Left lung (tissue), 4 donors: ENCODE measurements at regions not wholly inside any gene's neighbourhood (a gene's known extent, or its start where the extent isn't known, plus 50 kb on each side); places are given as distances from the start of the nearest gene placed in this dataset.

Source experiments
- ATAC-seq: fragments of 200-7000 bp; cut with Tn5 transposase; one replicate; pipeline ENCODE4 v1.9.1; 2020; ENCODE audit warnings: moderate library complexity
- DNase-seq, 4 donors: peaks; one replicate each; pipeline ENCODE4 v3.0.0-alpha.2; 2013 to 2020
- H3K27ac ChIP-seq, 2 donors: fragments of 200-600 bp; sonication (generic) in 1 of 2; one replicate each; pipeline versions ENCODE4 v1.5.0 to v1.8.0; 2020 to 2021
- H3K27me3 ChIP-seq, 2 donors: fragments of 200-600 bp; sonication (generic) in 1 of 2; one replicate each; pipeline versions ENCODE4 v1.5.0 to v1.8.0; 2020 to 2021
- H3K36me3 ChIP-seq, 2 donors: fragments of 200-600 bp; sonication (generic) in 1 of 2; one replicate each; pipeline versions ENCODE4 v1.5.0 to v1.8.0; 2020 to 2021
- H3K4me1 ChIP-seq, 2 donors: fragments of 200-600 bp; one replicate each; pipeline ENCODE4 v1.8.0; 2021
- H3K4me3 ChIP-seq, 2 donors: fragments of 200-600 bp; sonication (generic) in 1 of 2; one replicate each; pipeline versions ENCODE4 v1.5.0 to v1.8.0; 2020 to 2021; ENCODE audit warnings: mild to moderate bottlenecking in 1 of 2
- H3K9me3 ChIP-seq, 2 donors: fragments of 200-600 bp; sonication (generic) in 1 of 2; one replicate each; pipeline versions ENCODE4 v1.5.0 to v1.8.0; 2020 to 2021
- intact Hi-C, 2 donors: fragments of 100-400 bp; cut with DNase I; formaldehyde crosslinking; loops; one replicate each; pipeline versions ENCODE4 v1.11.2 to v1.14.2; 2022
- TF ChIP-seq, protein P1 (sequence below), 2 donors: fragments of 200-600 bp; sonication (generic) in 1 of 2; IDR thresholded peaks; one replicate each; pipeline versions ENCODE4 v1.5.0 to v1.8.0; 2021; ENCODE audit warnings: antibody characterized with exemption in 2 of 2
- donor health status: DM: no; HTN: yes; CAD: no.
- donor health status: DM: no; HTN: no; CAD: no.

GRCh38 chr1:29653886-29654450 lies 417.6 kb downstream of the PTPRU start:
- no peak overlapping the region for H3K27ac ChIP-seq
- DNase-seq: no peak
- H3K4me3 ChIP-seq: no peak overlapping the region
- peaks cover 0 to 2% of the 10 kb centered on the region in 2 donors for H3K9me3 ChIP-seq
- no peaks in the 10 kb centered on the region for H3K36me3 ChIP-seq
- H3K27me3 ChIP-seq: peaks cover 0 to 9% of the 10 kb centered on the region in 2 donors
- no peaks in the 10 kb centered on the region for H3K4me1 ChIP-seq
- intact Hi-C loops: no loop called here
- no peak for ATAC-seq
- TF ChIP-seq, protein P1, sequence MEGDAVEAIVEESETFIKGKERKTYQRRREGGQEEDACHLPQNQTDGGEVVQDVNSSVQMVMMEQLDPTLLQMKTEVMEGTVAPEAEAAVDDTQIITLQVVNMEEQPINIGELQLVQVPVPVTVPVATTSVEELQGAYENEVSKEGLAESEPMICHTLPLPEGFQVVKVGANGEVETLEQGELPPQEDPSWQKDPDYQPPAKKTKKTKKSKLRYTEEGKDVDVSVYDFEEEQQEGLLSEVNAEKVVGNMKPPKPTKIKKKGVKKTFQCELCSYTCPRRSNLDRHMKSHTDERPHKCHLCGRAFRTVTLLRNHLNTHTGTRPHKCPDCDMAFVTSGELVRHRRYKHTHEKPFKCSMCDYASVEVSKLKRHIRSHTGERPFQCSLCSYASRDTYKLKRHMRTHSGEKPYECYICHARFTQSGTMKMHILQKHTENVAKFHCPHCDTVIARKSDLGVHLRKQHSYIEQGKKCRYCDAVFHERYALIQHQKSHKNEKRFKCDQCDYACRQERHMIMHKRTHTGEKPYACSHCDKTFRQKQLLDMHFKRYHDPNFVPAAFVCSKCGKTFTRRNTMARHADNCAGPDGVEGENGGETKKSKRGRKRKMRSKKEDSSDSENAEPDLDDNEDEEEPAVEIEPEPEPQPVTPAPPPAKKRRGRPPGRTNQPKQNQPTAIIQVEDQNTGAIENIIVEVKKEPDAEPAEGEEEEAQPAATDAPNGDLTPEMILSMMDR (IDR thresholded peaks at IDR 0.05): no peak

GRCh38 chr1:29653034-29653810 lies 416.9 kb downstream of the PTPRU start:
- Histone ChIP-seq H3K4me1 (no peaks in the 10 kb centered on the region), H3K9me3 (no peaks in the 10 kb centered on the region), H3K27me3 (peaks cover 0 to 9% of the 10 kb centered on the region in 2 donors), H3K36me3 (no peaks in the 10 kb centered on the region), H3K4me3 (no peak overlapping the region), H3K27ac (no peak overlapping the region)
- no peak for DNase-seq
- TF ChIP-seq, protein P1 (IDR thresholded peaks at IDR 0.05): no peak
- no peak for ATAC-seq
- intact Hi-C loops: no loop called here

- Histone ChIP-seq H3K27me3 (peaks cover 0 to 13% of the 10 kb centered on the region in 2 donors), H3K4me3 (no peak overlapping the region), H3K36me3 (no peaks in the 10 kb centered on the region), H3K27ac (no peak overlapping the region), H3K4me1 (no peaks in the 10 kb centered on the region), H3K9me3 (no peaks in the 10 kb centered on the region)
- ATAC-seq (no peak), DNase-seq (no peak)
- intact Hi-C loops: no loop called here
- TF ChIP-seq, protein P1 (IDR thresholded peaks at IDR 0.05): no peak
These were observed 415.7 kb downstream of the PTPRU start for GRCh38 chr1:29651684-29652665.

GRCh38 chr1:29651246-29651645 lies 414.9 kb downstream of the PTPRU start:
- ATAC-seq (no peak), DNase-seq (no peak)
- no peaks in the 10 kb centered on the region for H3K9me3 ChIP-seq
- H3K27me3 ChIP-seq: peaks cover 0 to 13% of the 10 kb centered on the region in 2 donors
- intact Hi-C loops: no loop called here
- TF ChIP-seq, protein P1 (IDR thresholded peaks at IDR 0.05): no peak
- no peaks in the 10 kb centered on the region for H3K36me3 ChIP-seq
- no peak overlapping the region for H3K27ac ChIP-seq
- H3K4me1 ChIP-seq: no peaks in the 10 kb centered on the region
- no peak overlapping the region for H3K4me3 ChIP-seq
